H9 (cell line): ENCODE measurements at regions not wholly inside any gene's neighbourhood (a gene's known extent, or its start where the extent isn't known, plus 50 kb on each side); places are given as distances from the start of the nearest gene placed in this dataset.

Experiments used
- DNase-seq: peaks from one replicate; pipeline ENCODE4 v3.0.0-alpha.2; 2017
- H2AFZ ChIP-seq: one replicate; pipeline ENCODE4 v1.6.1; 2013; ENCODE audit warnings: mild to moderate bottlenecking, low read length, control low read depth, moderate library complexity
- H2AK5ac ChIP-seq: 2 replicates; pipeline ENCODE4 v1.6.1; 2013; ENCODE audit warnings: low read length, control low read depth, mixed read lengths; ENCODE audit not compliant: insufficient read length
- H2BK120ac ChIP-seq: one replicate; pipeline ENCODE4 v1.6.1; 2013; ENCODE audit warnings: low read depth, mild to moderate bottlenecking, low read length, control low read depth, inconsistent platforms; ENCODE audit not compliant: poor library complexity, severe bottlenecking
- H2BK12ac ChIP-seq: 2 replicates; pipeline ENCODE4 v1.6.1; 2013; ENCODE audit warnings: low read length, control low read depth, mixed read lengths, low read depth; ENCODE audit not compliant: insufficient read length
- H2BK15ac ChIP-seq: 2 replicates; pipeline ENCODE4 v1.6.1; 2013; ENCODE audit warnings: low read depth, low read length, control low read depth
- H2BK20ac ChIP-seq: one replicate; pipeline ENCODE4 v1.6.1; 2013; ENCODE audit warnings: low read depth, mild to moderate bottlenecking, low read length, control low read depth, inconsistent platforms; ENCODE audit not compliant: poor library complexity, severe bottlenecking
- H2BK5ac ChIP-seq: 2 replicates; pipeline ENCODE4 v1.6.1; 2013; ENCODE audit warnings: low read length, control low read depth, mixed read lengths; ENCODE audit not compliant: insufficient read length
- H3K14ac ChIP-seq: 2 replicates; pipeline ENCODE4 v1.6.1; 2013; ENCODE audit warnings: low read length, control low read depth; ENCODE audit not compliant: insufficient read depth
- H3K18ac ChIP-seq: 2 replicates; pipeline ENCODE4 v1.6.1; 2013; ENCODE audit warnings: low read depth, mild to moderate bottlenecking, mixed read lengths, low read length, control low read depth; ENCODE audit not compliant: insufficient read length
- H3K23ac ChIP-seq: 2 replicates; pipeline ENCODE4 v1.6.1; 2013; ENCODE audit warnings: low read length, control low read depth, mixed read lengths, low read depth; ENCODE audit not compliant: insufficient read length
- H3K23me2 ChIP-seq: 2 replicates; pipeline ENCODE4 v1.6.1; 2013; ENCODE audit warnings: low read depth, mild to moderate bottlenecking, mixed read lengths, low read length, control low read depth; ENCODE audit not compliant: insufficient read length, poor library complexity, severe bottlenecking
- H3K27ac ChIP-seq: 2 replicates; pipeline ENCODE4 v1.5.1; 2013; ENCODE audit warnings: low read length, control low read depth, mixed read lengths, low read depth; ENCODE audit not compliant: insufficient read length
- H3K27me3 ChIP-seq: 2 replicates; pipeline ENCODE4 v1.6.1; 2013; ENCODE audit warnings: low read length, control low read depth, inconsistent platforms; ENCODE audit not compliant: insufficient read depth
- H3K4ac ChIP-seq: 2 replicates; pipeline ENCODE4 v1.6.1; 2013; ENCODE audit warnings: low read depth, mild to moderate bottlenecking, control low read depth, inconsistent platforms, low read length, moderate library complexity
- H3K4me1 ChIP-seq: 2 replicates; pipeline ENCODE4 v1.6.1; 2013; ENCODE audit warnings: low read length, control low read depth, inconsistent platforms; ENCODE audit not compliant: insufficient read depth
- H3K4me2 ChIP-seq: 2 replicates; pipeline ENCODE4 v1.6.1; 2013; ENCODE audit warnings: low read length, control low read depth, mixed read lengths; ENCODE audit not compliant: insufficient read length, insufficient read depth
- H3K56ac ChIP-seq: 2 replicates; pipeline ENCODE4 v1.6.1; 2013; ENCODE audit warnings: low read depth, mild to moderate bottlenecking, mixed read lengths, low read length, control low read depth; ENCODE audit not compliant: insufficient read length
- H3K79me1 ChIP-seq: 2 replicates; pipeline ENCODE4 v1.6.1; 2013; ENCODE audit warnings: low read depth, mild to moderate bottlenecking, moderate library complexity, low read length, control low read depth, inconsistent platforms; ENCODE audit not compliant: insufficient read depth, poor library complexity, severe bottlenecking
- H3K79me2 ChIP-seq: 2 replicates; pipeline ENCODE4 v1.6.1; 2013; ENCODE audit warnings: low read length, control low read depth, inconsistent platforms; ENCODE audit not compliant: insufficient read depth
- H3K9ac ChIP-seq: 2 replicates; pipeline ENCODE4 v1.6.1; 2013; ENCODE audit warnings: low read length, control low read depth, mixed read lengths; ENCODE audit not compliant: insufficient read length; ENCODE audit errors: extremely low read depth
- H3K9me3 ChIP-seq: one replicate; pipeline ENCODE4 v1.6.1; 2013; ENCODE audit warnings: low read depth, low read length, inconsistent platforms; ENCODE audit not compliant: control insufficient read depth
- H3T11ph ChIP-seq: one replicate; pipeline ENCODE4 v1.6.1; 2013; ENCODE audit warnings: mild to moderate bottlenecking, low read length, control low read depth, inconsistent platforms
- H4K20me1 ChIP-seq: one replicate; pipeline ENCODE4 v1.6.1; 2013; ENCODE audit not compliant: control insufficient read depth, insufficient read length, insufficient read depth
- H4K5ac ChIP-seq: 2 replicates; pipeline ENCODE4 v1.6.1; 2013; ENCODE audit warnings: low read depth, mild to moderate bottlenecking, mixed read lengths, low read length, control low read depth; ENCODE audit not compliant: insufficient read length
- H4K8ac ChIP-seq: replicated peaks from 2 replicates; pipeline ENCODE4 v1.6.1; 2013; ENCODE audit warnings: low read length, control low read depth, mixed read lengths, low read depth; ENCODE audit not compliant: insufficient read length
- H4K91ac ChIP-seq: 2 replicates; pipeline ENCODE4 v1.6.1; 2013; ENCODE audit warnings: low read depth, mild to moderate bottlenecking, moderate library complexity, mixed read lengths, low read length, control low read depth; ENCODE audit not compliant: insufficient read length
- H3K27ac Mint-ChIP-seq, 3 experiments: 2 replicates in 2 of 3; 3 replicates in 1 of 3; pipeline ENCODE4 v1.8.0; 2020 to 2021; ENCODE audit warnings: mixed read lengths in 3 of 3, mild to moderate bottlenecking in 1 of 3, moderate library complexity in 1 of 3
- H3K27me3 Mint-ChIP-seq: 2 replicates; pipeline ENCODE4 v1.8.0; 2021; ENCODE audit warnings: low read depth, mild to moderate bottlenecking, moderate library complexity, mixed read lengths
- H3K36me3 Mint-ChIP-seq, 3 experiments: 2 replicates in 2 of 3; 3 replicates in 1 of 3; pipeline ENCODE4 v1.8.0; 2020 to 2021; ENCODE audit warnings: low read depth in 3 of 3, mixed read lengths in 3 of 3; ENCODE audit not compliant: insufficient read depth in 1 of 3
- H3K4me1 Mint-ChIP-seq, 2 experiments: 2 replicates each; pipeline ENCODE4 v1.8.0; 2020; ENCODE audit warnings: mixed read lengths in 2 of 2
- H3K4me3 Mint-ChIP-seq, 2 experiments: 2 replicates in 1 of 2; 3 replicates in 1 of 2; pipeline ENCODE4 v1.8.0; 2020 to 2021; ENCODE audit warnings: mild to moderate bottlenecking in 2 of 2, mixed read lengths in 2 of 2, moderate library complexity in 1 of 2
- H3K9me3 Mint-ChIP-seq, 2 experiments: 2 replicates in 1 of 2; 3 replicates in 1 of 2; pipeline ENCODE4 v1.8.0; 2020; ENCODE audit warnings: mild to moderate bottlenecking in 2 of 2, mixed read lengths in 2 of 2, moderate library complexity in 1 of 2
- whole genome bisulfite sequencing: extraction: QIAGEN DNeasy Blood & Tissue Kit; methylation state at CpG from one replicate; pipeline ENCODE4 v1.1.7; 2013; ENCODE audit warnings: missing lambda C conversion rate, low lambda C conversion rate, mixed read lengths; ENCODE audit not compliant: insufficient read length; ENCODE audit errors: extremely low coverage; 5-methylcytosine and 5-hydroxymethylcytosine counted together
- TF ChIP-seq, protein P1 (sequence below): fragments of 200-600 bp; sonication (generic); conservative IDR thresholded peaks from 3 replicates; pipeline ENCODE4 v1.8.0; 2021; ENCODE audit warnings: antibody characterized with exemption, mild to moderate bottlenecking

DNA sequence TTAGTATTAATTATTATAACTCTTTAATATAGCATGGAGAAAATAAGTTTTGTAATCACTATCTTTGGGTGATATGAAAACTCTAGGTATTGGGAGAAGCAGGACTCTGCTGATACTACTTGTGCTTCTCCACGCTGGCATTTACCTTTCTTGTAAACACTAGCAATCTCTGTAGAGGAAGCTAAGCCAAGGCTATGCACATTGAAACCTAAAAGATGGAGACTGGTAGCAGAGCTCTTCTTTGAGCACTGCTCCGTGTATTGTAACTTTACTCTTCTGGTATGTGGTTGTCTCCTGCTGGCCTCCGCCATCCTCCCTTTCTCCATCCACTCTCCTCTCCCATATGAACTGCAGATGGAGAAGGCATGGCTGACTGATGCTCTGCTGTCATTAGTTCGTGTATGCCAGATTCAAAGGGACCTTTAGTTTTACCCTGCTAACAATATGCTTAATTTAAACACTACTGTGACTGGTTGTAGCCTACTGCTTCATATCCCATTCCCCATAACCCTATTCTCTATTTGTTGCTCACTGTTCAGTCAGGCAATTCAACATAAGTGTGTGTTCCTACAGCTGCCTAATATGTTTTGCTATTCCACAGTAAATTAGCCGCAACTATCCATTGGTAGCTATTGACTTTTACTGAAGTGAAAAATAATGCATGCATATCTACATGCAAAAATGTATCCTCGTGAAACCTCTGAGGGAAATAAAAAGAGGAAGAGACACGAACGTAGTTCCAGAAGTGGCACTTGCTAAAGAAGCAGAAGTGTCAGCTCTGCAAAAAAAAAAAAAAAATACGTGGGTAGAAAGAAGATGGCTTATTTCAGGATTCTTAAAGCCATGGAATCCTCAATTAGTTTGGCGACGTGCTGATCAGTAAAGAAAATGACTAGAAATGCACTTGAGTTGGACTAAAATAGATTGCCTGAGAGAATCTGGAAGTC lies 55.6 kb upstream of the CCSER1 start:
- no peak overlapping the region for H2BK120ac ChIP-seq
- no peak overlapping the region for H4K91ac ChIP-seq
- Mint-ChIP-seq H3K4me1 (peaks cover 6 to 7% of the 10 kb centered on the region in 2 experiments), H3K36me3 (no peaks in the 10 kb centered on the region; a peak in 1 of 7 replicates), H3K4me3 (no peak overlapping the region), H3K27me3 (no peaks in the 10 kb centered on the region), H3K9me3 (no peaks in the 10 kb centered on the region; a peak in 1 of 5 replicates), H3K27ac (no peak overlapping the region)
- H3K79me1 ChIP-seq, result no peaks in the 10 kb centered on the region
- H2BK20ac ChIP-seq, result no peak overlapping the region
- H4K5ac ChIP-seq, result no peak overlapping the region
- no peaks in the 10 kb centered on the region for H3K23me2 ChIP-seq
- no peaks in the 10 kb centered on the region for H4K20me1 ChIP-seq
- no peak overlapping the region for H2BK12ac ChIP-seq
- no peak overlapping the region for H3K14ac ChIP-seq
- no peak overlapping the region for H3K4me2 ChIP-seq
- no peak overlapping the region for H2AK5ac ChIP-seq
- no peak overlapping the region for H3K56ac ChIP-seq
- no peak overlapping the region for H3K23ac ChIP-seq
- H3K9me3 ChIP-seq, result no peaks in the 10 kb centered on the region
- H2BK5ac ChIP-seq, result no peak overlapping the region
- H3K27me3 ChIP-seq, result no peaks in the 10 kb centered on the region
- H3K18ac ChIP-seq, result no peak overlapping the region
- H2BK15ac ChIP-seq, result no peak overlapping the region
- H3K4me1 ChIP-seq, result peaks cover 2% of the 10 kb centered on the region; the same call in 1 of the 2 replicates
- no peak overlapping the region for H3K4ac ChIP-seq
- H3K27ac ChIP-seq, result no peak overlapping the region
- WGBS, result no CpG with 5 or more reads among the region's 11 CpGs
- H2AFZ ChIP-seq, result no peak overlapping the region
- H3K79me2 ChIP-seq, result no peaks in the 10 kb centered on the region
- DNase-seq, result no peak
- no peak overlapping the region for H3K9ac ChIP-seq
- H3T11ph ChIP-seq, result no peak overlapping the region
- TF ChIP-seq, protein P1, sequence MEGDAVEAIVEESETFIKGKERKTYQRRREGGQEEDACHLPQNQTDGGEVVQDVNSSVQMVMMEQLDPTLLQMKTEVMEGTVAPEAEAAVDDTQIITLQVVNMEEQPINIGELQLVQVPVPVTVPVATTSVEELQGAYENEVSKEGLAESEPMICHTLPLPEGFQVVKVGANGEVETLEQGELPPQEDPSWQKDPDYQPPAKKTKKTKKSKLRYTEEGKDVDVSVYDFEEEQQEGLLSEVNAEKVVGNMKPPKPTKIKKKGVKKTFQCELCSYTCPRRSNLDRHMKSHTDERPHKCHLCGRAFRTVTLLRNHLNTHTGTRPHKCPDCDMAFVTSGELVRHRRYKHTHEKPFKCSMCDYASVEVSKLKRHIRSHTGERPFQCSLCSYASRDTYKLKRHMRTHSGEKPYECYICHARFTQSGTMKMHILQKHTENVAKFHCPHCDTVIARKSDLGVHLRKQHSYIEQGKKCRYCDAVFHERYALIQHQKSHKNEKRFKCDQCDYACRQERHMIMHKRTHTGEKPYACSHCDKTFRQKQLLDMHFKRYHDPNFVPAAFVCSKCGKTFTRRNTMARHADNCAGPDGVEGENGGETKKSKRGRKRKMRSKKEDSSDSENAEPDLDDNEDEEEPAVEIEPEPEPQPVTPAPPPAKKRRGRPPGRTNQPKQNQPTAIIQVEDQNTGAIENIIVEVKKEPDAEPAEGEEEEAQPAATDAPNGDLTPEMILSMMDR, result no peak
- no peak overlapping the region for H4K8ac ChIP-seq
